D721Med (cell line): ENCODE measurements at regions not wholly inside any gene's neighbourhood (a gene's known extent, or its start where the extent isn't known, plus 50 kb on each side); places are given as distances from the start of the nearest gene placed in this dataset.

ENCODE experiments used
- DNase-seq: peaks from one replicate; pipeline ENCODE4 v3.0.0; 2011; ENCODE audit warnings: low spot score; ENCODE audit not compliant: insufficient read length
- FAIRE-seq: peaks from 2 replicates; lab custom pipeline; 2011; peaks lifted over from hg19 to GRCh38; lab: Jason Lieb, UNC
- TF ChIP-seq, protein P1 (sequence below): IDR thresholded peaks from 2 replicates; pipeline ENCODE4 v1.5.1; 2012; ENCODE audit warnings: mild to moderate bottlenecking, control low read depth; ENCODE audit not compliant: insufficient read depth; ENCODE audit errors: missing control alignments

DNA sequence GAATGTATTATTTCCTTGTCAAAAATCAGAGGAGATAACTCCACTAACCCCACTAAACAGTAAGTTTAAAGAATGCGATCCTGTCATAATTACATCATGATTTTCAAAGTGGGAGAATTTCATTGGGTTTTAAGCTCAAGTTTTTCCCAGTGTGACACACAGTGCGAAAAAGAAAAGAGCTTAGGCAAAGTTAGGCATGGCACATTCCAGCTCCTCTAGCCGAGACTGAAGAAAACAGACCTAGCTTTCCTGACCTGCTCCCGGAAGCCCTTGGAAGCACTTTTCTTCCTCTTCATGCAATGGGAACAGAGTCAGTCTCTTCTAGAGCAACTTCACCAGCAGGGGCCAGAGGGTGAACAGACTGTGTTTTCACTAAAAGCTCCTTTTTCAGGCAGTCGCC is 76.6 kb upstream of the AKIP1 start:
- DNase-seq (no peak), FAIRE-seq (no peak)
- TF ChIP-seq, protein P1, sequence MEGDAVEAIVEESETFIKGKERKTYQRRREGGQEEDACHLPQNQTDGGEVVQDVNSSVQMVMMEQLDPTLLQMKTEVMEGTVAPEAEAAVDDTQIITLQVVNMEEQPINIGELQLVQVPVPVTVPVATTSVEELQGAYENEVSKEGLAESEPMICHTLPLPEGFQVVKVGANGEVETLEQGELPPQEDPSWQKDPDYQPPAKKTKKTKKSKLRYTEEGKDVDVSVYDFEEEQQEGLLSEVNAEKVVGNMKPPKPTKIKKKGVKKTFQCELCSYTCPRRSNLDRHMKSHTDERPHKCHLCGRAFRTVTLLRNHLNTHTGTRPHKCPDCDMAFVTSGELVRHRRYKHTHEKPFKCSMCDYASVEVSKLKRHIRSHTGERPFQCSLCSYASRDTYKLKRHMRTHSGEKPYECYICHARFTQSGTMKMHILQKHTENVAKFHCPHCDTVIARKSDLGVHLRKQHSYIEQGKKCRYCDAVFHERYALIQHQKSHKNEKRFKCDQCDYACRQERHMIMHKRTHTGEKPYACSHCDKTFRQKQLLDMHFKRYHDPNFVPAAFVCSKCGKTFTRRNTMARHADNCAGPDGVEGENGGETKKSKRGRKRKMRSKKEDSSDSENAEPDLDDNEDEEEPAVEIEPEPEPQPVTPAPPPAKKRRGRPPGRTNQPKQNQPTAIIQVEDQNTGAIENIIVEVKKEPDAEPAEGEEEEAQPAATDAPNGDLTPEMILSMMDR, result no peak

DNA sequence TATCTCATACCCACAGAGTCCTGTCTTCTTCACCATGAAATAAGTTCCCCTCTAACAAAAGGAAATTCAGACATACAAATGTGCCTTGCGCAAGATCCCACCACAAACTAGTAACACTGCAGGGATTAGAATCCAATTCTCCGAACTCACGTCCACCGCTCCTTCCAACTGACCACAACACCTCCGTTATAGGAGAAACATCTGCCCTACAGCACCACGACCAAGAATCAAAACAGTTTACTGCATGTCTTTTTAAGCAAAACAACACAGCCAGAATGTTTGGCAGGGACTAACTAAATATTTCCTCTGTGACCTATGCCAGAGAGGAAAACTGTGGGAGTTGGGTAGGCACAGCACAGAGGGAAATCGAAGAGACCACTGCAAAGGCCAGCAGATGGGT is 72.7 kb upstream of the AKIP1 start:
- FAIRE-seq (no peak), DNase-seq (no peak)
- TF ChIP-seq, protein P1, result no peak

DNA sequence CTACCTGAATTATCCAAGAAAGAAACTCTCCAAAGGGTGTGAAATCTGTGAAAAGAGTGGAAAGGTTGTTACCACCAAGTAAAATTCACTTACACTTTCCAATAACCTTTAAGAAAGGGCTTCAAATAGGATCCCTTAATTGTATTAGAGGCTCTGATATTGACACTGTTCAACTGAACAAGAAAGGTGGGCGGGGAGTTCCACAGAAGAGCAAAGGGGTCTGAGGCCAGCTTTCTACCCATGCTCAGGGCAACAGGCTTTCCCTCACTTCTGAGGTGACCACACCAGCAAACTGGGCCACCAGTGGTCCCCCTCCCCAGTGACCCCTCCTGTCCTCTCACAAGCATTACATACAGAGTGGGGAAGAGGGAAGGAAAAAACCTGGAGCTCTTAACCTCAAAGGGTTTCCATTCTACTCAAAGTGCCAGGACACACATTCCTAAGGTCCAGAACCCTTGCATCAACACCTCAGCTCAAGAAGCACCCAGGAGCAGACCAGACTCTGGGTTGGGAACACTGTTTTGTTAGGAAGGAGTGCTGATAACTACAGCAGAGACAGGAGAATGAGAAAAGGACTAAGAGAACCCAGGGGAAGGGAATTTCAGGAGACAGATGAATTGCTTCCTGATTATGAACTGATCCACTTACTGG is 71.6 kb upstream of the AKIP1 start:
- no peak for FAIRE-seq
- DNase-seq, result no peak
- TF ChIP-seq, protein P1, result no peak

DNA sequence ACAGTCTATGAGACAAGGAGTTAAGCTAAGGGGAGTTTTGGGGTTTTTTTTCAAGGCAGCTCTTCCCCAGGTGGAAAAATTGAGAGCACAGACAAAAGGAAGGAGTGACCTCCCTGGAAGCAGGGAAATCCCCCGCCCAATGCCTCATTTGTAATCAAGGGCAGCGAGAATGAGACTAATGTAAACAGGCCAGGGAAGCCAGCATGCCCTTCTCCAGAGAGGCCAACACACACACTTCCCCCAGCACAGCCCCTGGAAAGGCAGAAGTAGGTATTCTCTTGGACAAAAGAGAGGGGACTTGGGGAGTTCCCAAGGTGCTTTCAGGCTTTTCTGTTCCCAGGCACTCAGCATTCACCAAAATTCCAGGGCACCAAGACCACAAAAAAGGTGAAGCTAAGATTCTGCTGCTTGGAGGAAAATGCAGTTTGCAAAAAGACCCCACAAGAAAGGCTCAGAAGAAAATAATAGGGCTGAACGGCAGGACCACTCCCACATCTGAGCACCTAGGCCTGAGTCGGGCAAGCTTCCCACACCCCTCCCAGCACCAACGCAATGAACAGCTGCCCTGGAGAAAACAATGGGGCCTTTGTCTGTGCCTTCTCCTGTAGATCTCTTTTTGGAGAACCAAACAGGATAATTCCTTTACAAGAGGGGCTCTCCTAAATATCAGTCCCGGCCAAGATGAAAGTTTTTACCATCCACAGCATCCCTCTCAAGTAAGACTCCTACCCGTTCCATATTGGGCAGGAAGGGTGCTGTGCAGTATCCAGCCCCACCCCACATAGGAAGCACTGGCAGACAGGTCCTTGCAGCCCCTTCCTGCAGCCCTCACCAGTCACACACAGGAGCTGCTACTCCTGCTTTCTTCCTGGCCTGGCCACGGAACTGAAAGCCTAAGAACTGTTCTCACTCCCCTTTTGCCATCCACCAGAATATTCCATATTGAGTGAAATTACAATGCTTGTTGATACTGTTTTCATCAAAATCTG is 70.7 kb upstream of the AKIP1 start:
- no peak for DNase-seq
- TF ChIP-seq, protein P1, result no peak
- FAIRE-seq, result no peak

DNA sequence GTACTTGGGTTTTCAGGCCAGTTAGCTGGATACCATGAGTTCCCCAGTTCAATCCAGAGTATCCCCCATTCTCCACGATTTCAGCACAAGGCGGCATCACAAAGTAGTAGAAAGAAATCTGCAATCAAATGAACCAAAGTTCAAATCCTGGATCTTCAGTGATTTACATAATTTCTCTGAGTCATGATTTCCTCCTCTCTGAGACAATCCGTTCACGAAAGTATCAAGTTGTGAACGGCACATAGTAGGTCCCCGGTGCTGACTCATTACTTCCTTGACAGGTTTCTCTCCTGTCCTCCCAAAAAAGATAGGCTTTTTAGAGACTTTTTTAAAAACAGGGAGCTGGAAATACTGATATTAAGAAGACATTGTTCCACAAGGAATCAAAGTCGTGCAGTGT is 69.1 kb upstream of the AKIP1 start:
- FAIRE-seq (no peak), DNase-seq (no peak)
- TF ChIP-seq, protein P1, result no peak

DNA sequence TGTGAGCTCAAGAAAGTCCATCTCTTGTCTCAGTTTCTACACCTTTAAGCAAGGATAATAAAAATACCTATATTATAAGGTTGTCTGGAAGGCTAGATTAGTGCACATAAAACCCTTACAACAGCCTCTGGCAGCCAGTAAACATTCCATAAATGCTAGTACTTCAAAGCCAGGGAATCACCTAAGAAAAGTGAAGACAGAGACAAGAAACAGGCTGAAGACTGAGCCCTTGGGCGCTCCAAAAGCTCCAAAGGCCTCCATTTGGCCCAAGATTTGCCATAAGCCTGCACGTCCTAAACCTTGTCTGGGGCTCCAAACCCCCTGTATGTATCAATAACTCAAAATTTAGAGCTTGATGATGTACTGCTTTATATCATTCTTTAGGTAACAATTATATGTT is 52.2 kb upstream of the AKIP1 start:
- TF ChIP-seq, protein P1, result no peak
- FAIRE-seq, result no peak
- DNase-seq, result no peak
